B cell (primary cell): ENCODE measurements at regions not wholly inside any gene's neighbourhood (a gene's known extent, or its start where the extent isn't known, plus 50 kb on each side); places are given as distances from the start of the nearest gene placed in this dataset.

Experiments
- ATAC-seq: fragments of 200-7000 bp; cut with Tn5 transposase; one replicate; pipeline ENCODE4 v1.10.0; 2021; ENCODE audit warnings: low read depth, mild to moderate bottlenecking, moderate number of reproducible peaks, moderate library complexity
- CTCF ChIA-PET: fragments of 350-600 bp; sonication (Branson Sonifier 250); formaldehyde crosslinking; loops from one replicate; lab custom pipeline; 2021; ENCODE audit warnings: antibody characterized with exemption, inconsistent platforms; lab: Charles Lee
- POLR2A ChIA-PET: fragments of 350-600 bp; sonication (Branson Sonifier 250); formaldehyde crosslinking; loops from one replicate; lab custom pipeline; 2021; ENCODE audit warnings: antibody characterized with exemption; lab: Charles Lee
- DNase-seq: peaks from one replicate; pipeline ENCODE4 v3.0.0; 2013
- H2AFZ ChIP-seq: 2 replicates; pipeline ENCODE4 v1.6.1; 2012; ENCODE audit warnings: mild to moderate bottlenecking, low read depth, low read length; ENCODE audit not compliant: insufficient read depth, poor library complexity, severe bottlenecking
- H3K27ac ChIP-seq, 2 donors: 1 replicate in 1 of 2; 2 replicates in 1 of 2; pipeline ENCODE4 v1.5.1; 2012 to 2013; ENCODE audit warnings: low read length in 2 of 2, mild to moderate bottlenecking in 2 of 2, moderate library complexity in 1 of 2
- H3K27me3 ChIP-seq, 4 experiments: fragments of 200-600 bp in 1 of 4; sonication (generic) in 1 of 4; replicated peaks in 1 of 4; 1 replicate in 2 of 4; 2 replicates in 2 of 4; pipeline versions ENCODE4 v1.6.1 to v1.7.0; 2013 to 2016; ENCODE audit warnings: low read length in 3 of 4, mild to moderate bottlenecking in 2 of 4, mixed read lengths in 1 of 4, moderate library complexity in 1 of 4; ENCODE audit not compliant: insufficient read depth in 4 of 4, control insufficient read depth in 3 of 4; ENCODE audit errors: control extremely low read depth in 1 of 4
- H3K36me3 ChIP-seq, 2 experiments: replicated peaks in 1 of 2; 1 replicate in 1 of 2; 2 replicates in 1 of 2; pipeline versions ENCODE4 v1.6.1 to v1.7.1; 2013; ENCODE audit warnings: low read length in 1 of 2; ENCODE audit not compliant: insufficient read depth in 2 of 2, control insufficient read depth in 1 of 2; ENCODE audit errors: control extremely low read depth in 1 of 2, extremely low read depth in 1 of 2
- H3K4me1 ChIP-seq, 2 donors: fragments of 200-600 bp in 1 of 2; sonication (generic) in 1 of 2; 1 replicate in 1 of 2; 2 replicates in 1 of 2; pipeline versions ENCODE4 v1.5.1 to v1.6.1; 2013 to 2017; ENCODE audit warnings: low read length in 2 of 2; ENCODE audit not compliant: control insufficient read depth in 2 of 2, insufficient read depth in 2 of 2
- H3K4me2 ChIP-seq: replicated peaks from 2 replicates; pipeline ENCODE3; 2012; ENCODE audit warnings: mild to moderate bottlenecking, low read depth, low read length; ENCODE audit not compliant: poor library complexity, severe bottlenecking
- H3K4me3 ChIP-seq, 5 experiments: fragments of 200-600 bp in 1 of 5; sonication (generic) in 1 of 5; 1 replicate in 3 of 5; 2 replicates in 2 of 5; pipeline versions ENCODE4 v1.5.1 to v1.7.0; 2011 to 2016; ENCODE audit warnings: low read length in 4 of 5, mild to moderate bottlenecking in 4 of 5, low read depth in 2 of 5, control low read depth in 1 of 5, moderate library complexity in 1 of 5; ENCODE audit not compliant: insufficient read depth in 1 of 5; ENCODE audit errors: control extremely low read depth in 1 of 5, extremely low read depth in 1 of 5
- H3K79me2 ChIP-seq: fragments of 200-600 bp; sonication (generic); one replicate; pipeline ENCODE4 v1.6.0; 2016; ENCODE audit warnings: low read length; ENCODE audit not compliant: control insufficient read depth, insufficient read depth
- H3K9ac ChIP-seq: fragments of 200-600 bp; sonication (generic); 2 replicates; pipeline ENCODE4 v1.6.1; 2017; ENCODE audit warnings: mild to moderate bottlenecking, low read length, moderate library complexity
- H3K9me3 ChIP-seq, 3 donors: one replicate each; pipeline versions ENCODE4 v1.6.1 to v1.7.1; 2013; ENCODE audit warnings: low read length in 2 of 3; ENCODE audit not compliant: control insufficient read depth in 2 of 3, insufficient read depth in 1 of 3; ENCODE audit errors: control extremely low read depth in 1 of 3
- H4K20me1 ChIP-seq: 2 replicates; pipeline ENCODE4 v1.6.0; 2012; ENCODE audit warnings: mild to moderate bottlenecking, low read length; ENCODE audit not compliant: insufficient read depth, control insufficient read depth, poor library complexity, severe bottlenecking
- H3K27ac Mint-ChIP-seq: one replicate; pipeline ENCODE4 v1.8.0; 2021; ENCODE audit warnings: mixed read lengths
- H3K27me3 Mint-ChIP-seq: one replicate; pipeline ENCODE4 v1.8.0; 2021; ENCODE audit warnings: mixed read lengths
- H3K4me1 Mint-ChIP-seq: one replicate; pipeline ENCODE4 v1.8.0; 2021; ENCODE audit warnings: mixed read lengths
- H3K4me3 Mint-ChIP-seq: one replicate; pipeline ENCODE4 v1.8.0; 2021; ENCODE audit warnings: mixed read lengths
- H3K9me3 Mint-ChIP-seq: one replicate; pipeline ENCODE4 v1.8.0; 2022; ENCODE audit warnings: mixed read lengths; ENCODE audit not compliant: insufficient read depth
- EZH2 ChIP-seq: IDR thresholded peaks from 2 replicates; pipeline ENCODE4 v1.6.1; 2012; ENCODE audit warnings: borderline replicate concordance, low read depth, mild to moderate bottlenecking, moderate library complexity, low read length; ENCODE audit not compliant: insufficient read depth, poor library complexity, severe bottlenecking
- WGBS: methylation state at CpG from one replicate; pipeline ENCODE4 v1.1.5; 2013; ENCODE audit warnings: missing lambda C conversion rate; ENCODE audit not compliant: insufficient coverage; 5-methylcytosine and 5-hydroxymethylcytosine counted together
- intact Hi-C: fragments of 100-400 bp; cut with micrococcal nuclease; formaldehyde crosslinking; loops from one replicate; pipeline ENCODE4 v1.10.0; 2022
- TF ChIP-seq, protein P1 (sequence below): fragments of 200-600 bp; IDR thresholded peaks from one replicate; pipeline ENCODE4 v1.8.0; 2022; ENCODE audit warnings: antibody characterized with exemption, mild to moderate bottlenecking

DNA sequence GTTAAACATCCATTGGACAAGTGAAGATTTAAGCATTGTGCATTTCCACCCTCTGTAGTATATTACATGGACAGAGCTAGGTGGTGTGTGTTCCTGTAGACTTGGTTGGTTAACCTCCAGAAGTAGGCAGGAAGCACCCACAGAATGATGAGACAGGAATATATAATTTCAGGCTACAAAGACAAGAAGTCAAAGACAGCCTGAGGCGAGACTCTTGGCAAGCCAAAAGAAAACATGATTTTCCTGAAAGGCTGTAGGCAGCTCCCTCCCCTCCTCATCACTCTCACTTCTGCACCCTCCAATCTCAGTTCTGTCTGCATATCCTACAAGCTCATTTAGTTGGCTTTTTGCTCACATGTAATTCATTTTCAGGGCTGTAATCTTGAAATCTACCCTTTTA is 110.0 kb upstream of the SLC35B3 start:
- Histone ChIP-seq H2AFZ (no peak overlapping the region), H3K4me3 (no peak overlapping the region), H4K20me1 (no peaks in the 10 kb centered on the region), H3K27me3 (no peaks in the 10 kb centered on the region), H3K79me2 (no peaks in the 10 kb centered on the region), H3K36me3 (no peaks in the 10 kb centered on the region), H3K9me3 (peaks cover 0 to 6% (median 0%) of the 10 kb centered on the region in 3 donors), H3K4me2 (no peak overlapping the region), H3K4me1 (no peaks in the 10 kb centered on the region), H3K9ac (no peak overlapping the region), H3K27ac (no peak overlapping the region)
- ChIA-PET POLR2A (no interaction called here), CTCF (no interaction called here)
- H3K27me3 Mint-ChIP-seq = no peaks in the 10 kb centered on the region
- no peak overlapping the region for H3K27ac Mint-ChIP-seq
- H3K9me3 Mint-ChIP-seq = peaks cover 7% of the 10 kb centered on the region
- intact Hi-C loops = no loop called here
- WGBS = 86% methylated on average over 1 of the region's 1 CpG
- no peak for TF ChIP-seq EZH2
- TF ChIP-seq, protein P1, sequence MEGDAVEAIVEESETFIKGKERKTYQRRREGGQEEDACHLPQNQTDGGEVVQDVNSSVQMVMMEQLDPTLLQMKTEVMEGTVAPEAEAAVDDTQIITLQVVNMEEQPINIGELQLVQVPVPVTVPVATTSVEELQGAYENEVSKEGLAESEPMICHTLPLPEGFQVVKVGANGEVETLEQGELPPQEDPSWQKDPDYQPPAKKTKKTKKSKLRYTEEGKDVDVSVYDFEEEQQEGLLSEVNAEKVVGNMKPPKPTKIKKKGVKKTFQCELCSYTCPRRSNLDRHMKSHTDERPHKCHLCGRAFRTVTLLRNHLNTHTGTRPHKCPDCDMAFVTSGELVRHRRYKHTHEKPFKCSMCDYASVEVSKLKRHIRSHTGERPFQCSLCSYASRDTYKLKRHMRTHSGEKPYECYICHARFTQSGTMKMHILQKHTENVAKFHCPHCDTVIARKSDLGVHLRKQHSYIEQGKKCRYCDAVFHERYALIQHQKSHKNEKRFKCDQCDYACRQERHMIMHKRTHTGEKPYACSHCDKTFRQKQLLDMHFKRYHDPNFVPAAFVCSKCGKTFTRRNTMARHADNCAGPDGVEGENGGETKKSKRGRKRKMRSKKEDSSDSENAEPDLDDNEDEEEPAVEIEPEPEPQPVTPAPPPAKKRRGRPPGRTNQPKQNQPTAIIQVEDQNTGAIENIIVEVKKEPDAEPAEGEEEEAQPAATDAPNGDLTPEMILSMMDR = no peak
- no peaks in the 10 kb centered on the region for H3K4me1 Mint-ChIP-seq
- H3K4me3 Mint-ChIP-seq = no peak overlapping the region
- no peak for ATAC-seq
- no peak for DNase-seq

DNA sequence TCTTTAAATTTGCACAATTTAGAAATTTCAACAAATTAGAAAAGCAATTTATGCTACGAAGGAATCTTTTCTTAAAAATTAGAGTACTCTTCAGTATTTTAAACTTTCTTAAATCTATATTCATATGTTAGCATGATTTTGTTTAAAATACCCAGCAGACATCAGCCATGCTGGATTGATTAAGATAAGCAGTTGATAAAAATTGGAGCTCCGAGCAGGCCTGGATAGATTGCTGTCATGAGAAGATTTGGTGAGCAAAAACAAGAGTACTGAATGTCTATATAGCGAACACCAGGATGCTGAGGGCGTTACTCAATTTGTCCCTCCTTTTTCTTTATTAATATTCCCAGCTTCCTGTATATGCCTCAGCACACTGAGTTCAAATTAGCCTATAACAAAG is 108.4 kb upstream of the SLC35B3 start:
- POLR2A ChIA-PET = no interaction called here

More for the DNA sequence above, 108.4 kb upstream of the SLC35B3 start:
- H3K9ac ChIP-seq = no peak overlapping the region
- Mint-ChIP-seq H3K9me3 (peaks cover 10% of the 10 kb centered on the region), H3K27me3 (no peaks in the 10 kb centered on the region), H3K4me1 (no peaks in the 10 kb centered on the region), H3K27ac (no peak overlapping the region), H3K4me3 (no peak overlapping the region)
- intact Hi-C loops = no loop called here
- TF ChIP-seq, protein P1 = no peak
- TF ChIP-seq EZH2 = no peak
- CTCF ChIA-PET = no interaction called here
- no peak overlapping the region for H3K27ac ChIP-seq
- no CpG with 5 or more reads among the region's 4 CpGs for WGBS
- no peak for ATAC-seq
- no peak overlapping the region for H2AFZ ChIP-seq
- no peaks in the 10 kb centered on the region for H3K4me1 ChIP-seq
- H4K20me1 ChIP-seq = no peaks in the 10 kb centered on the region
- H3K4me2 ChIP-seq = no peak overlapping the region
- no peak for DNase-seq
- H3K36me3 ChIP-seq = no peaks in the 10 kb centered on the region
- H3K79me2 ChIP-seq = no peaks in the 10 kb centered on the region
- peaks cover 0 to 11% (median 0%) of the 10 kb centered on the region in 3 donors for H3K9me3 ChIP-seq
- H3K27me3 ChIP-seq = no peaks in the 10 kb centered on the region
- no peak overlapping the region for H3K4me3 ChIP-seq
